ENCODE measurements at regions not wholly inside any gene's neighbourhood (a gene's known extent, or its start where the extent isn't known, plus 50 kb on each side); places are given as distances from the start of the nearest gene placed in this dataset.

GRCh38 chr4:11218692-11219091 lies 210.0 kb downstream of the HS3ST1 start:
- no peak for DNase-seq (ENCODE audit: low spot score)
- Mint-ChIP-seq H3K4me3 (ENCODE audit: unreplicated experiment) (no peak overlapping the region), H3K4me1 (ENCODE audit: unreplicated experiment) (no peaks in the 10 kb centered on the region), H3K27ac (ENCODE audit: unreplicated experiment) (no peak overlapping the region), H3K27me3 (ENCODE audit: unreplicated experiment) (no peaks in the 10 kb centered on the region), H3K36me3 (ENCODE audit: low read depth, unreplicated experiment) (peaks cover 4% of the 10 kb centered on the region), H3K9me3 (ENCODE audit: unreplicated experiment) (no peaks in the 10 kb centered on the region)
- TF ChIP-seq CTCF (IDR thresholded peaks at IDR 0.05; ENCODE audit: unreplicated experiment): no peak

- H3K4me1 Mint-ChIP-seq (ENCODE audit: unreplicated experiment): no peaks in the 10 kb centered on the region
- no peak overlapping the region for H3K27ac Mint-ChIP-seq (ENCODE audit: unreplicated experiment)
- no peak for TF ChIP-seq CTCF (IDR thresholded peaks at IDR 0.05; ENCODE audit: unreplicated experiment)
- H3K36me3 Mint-ChIP-seq (ENCODE audit: low read depth, unreplicated experiment): peaks cover 4% of the 10 kb centered on the region
- no peak overlapping the region for H3K4me3 Mint-ChIP-seq (ENCODE audit: unreplicated experiment)
- H3K27me3 Mint-ChIP-seq (ENCODE audit: unreplicated experiment): no peaks in the 10 kb centered on the region
- DNase-seq (ENCODE audit: low spot score): no peak
- no peaks in the 10 kb centered on the region for H3K9me3 Mint-ChIP-seq (ENCODE audit: unreplicated experiment)
These were observed 212.2 kb downstream of the HS3ST1 start for GRCh38 chr4:11216520-11216919.

GRCh38 chr4:11214281-11214680 lies 214.4 kb downstream of the HS3ST1 start:
- Mint-ChIP-seq H3K9me3 (ENCODE audit: unreplicated experiment) (no peaks in the 10 kb centered on the region), H3K27ac (ENCODE audit: unreplicated experiment) (no peak overlapping the region), H3K4me3 (ENCODE audit: unreplicated experiment) (no peak overlapping the region), H3K36me3 (ENCODE audit: low read depth, unreplicated experiment) (peaks cover 4% of the 10 kb centered on the region), H3K27me3 (ENCODE audit: unreplicated experiment) (no peaks in the 10 kb centered on the region), H3K4me1 (ENCODE audit: unreplicated experiment) (no peaks in the 10 kb centered on the region)
- DNase-seq (ENCODE audit: low spot score): no peak
- TF ChIP-seq CTCF (IDR thresholded peaks at IDR 0.05; ENCODE audit: unreplicated experiment): no peak

- H3K27me3 Mint-ChIP-seq (ENCODE audit: unreplicated experiment): no peaks in the 10 kb centered on the region
- H3K4me3 Mint-ChIP-seq (ENCODE audit: unreplicated experiment): no peak overlapping the region
- DNase-seq (ENCODE audit: low spot score): no peak
- no peak overlapping the region for H3K27ac Mint-ChIP-seq (ENCODE audit: unreplicated experiment)
- no peaks in the 10 kb centered on the region for H3K36me3 Mint-ChIP-seq (ENCODE audit: low read depth, unreplicated experiment)
- H3K4me1 Mint-ChIP-seq (ENCODE audit: unreplicated experiment): no peaks in the 10 kb centered on the region
- H3K9me3 Mint-ChIP-seq (ENCODE audit: unreplicated experiment): no peaks in the 10 kb centered on the region
- TF ChIP-seq CTCF (IDR thresholded peaks at IDR 0.05; ENCODE audit: unreplicated experiment): no peak
These were observed 218.9 kb downstream of the HS3ST1 start for GRCh38 chr4:11209826-11210225.

GRCh38 chr4:11201256-11201655 lies 227.4 kb downstream of the HS3ST1 start:
- no peaks in the 10 kb centered on the region for H3K9me3 Mint-ChIP-seq (ENCODE audit: unreplicated experiment)
- no peak overlapping the region for H3K27ac Mint-ChIP-seq (ENCODE audit: unreplicated experiment)
- no peak overlapping the region for H3K4me3 Mint-ChIP-seq (ENCODE audit: unreplicated experiment)
- no peaks in the 10 kb centered on the region for H3K36me3 Mint-ChIP-seq (ENCODE audit: low read depth, unreplicated experiment)
- peaks cover 2% of the 10 kb centered on the region for H3K27me3 Mint-ChIP-seq (ENCODE audit: unreplicated experiment)
- H3K4me1 Mint-ChIP-seq (ENCODE audit: unreplicated experiment): peaks cover 2% of the 10 kb centered on the region
- no peak for TF ChIP-seq CTCF (IDR thresholded peaks at IDR 0.05; ENCODE audit: unreplicated experiment)
- no peak for DNase-seq (ENCODE audit: low spot score)

Measured in endothelial cell (in vitro differentiated cells).